Right lobe of liver (tissue), 4 donors: ENCODE measurements at regions not wholly inside any gene's neighbourhood (a gene's known extent, or its start where the extent isn't known, plus 50 kb on each side); places are given as distances from the start of the nearest gene placed in this dataset.

Experiments
- CTCF ChIP-seq, 4 donors: fragments of 200-600 bp in 3 of 4; fragments of 450-650 bp in 1 of 4; IDR thresholded peaks; one replicate each; pipeline versions ENCODE4 v1.5.1 to v1.8.0; 2016 to 2022; ENCODE audit warnings: antibody characterized with exemption in 4 of 4, mild to moderate bottlenecking in 2 of 4
- POLR2A ChIP-seq: fragments of 450-650 bp; IDR thresholded peaks from one replicate; pipeline ENCODE4 v1.6.1; 2017; ENCODE audit warnings: antibody characterized with exemption, mild to moderate bottlenecking
- donor health status: DM: no; HTN: no; CAD: no.
- donor health status: DM: no; HTN: no; CAD: no.
- donor health status: DM: no; HTN: yes; CAD: no.

GRCh38 chr18:25590456-25590855, 238.5 kb upstream of the ZNF521 start:
- TF ChIP-seq CTCF (IDR thresholded peaks at IDR 0.05) (no peak), POLR2A (no peak)
